GM21447 (cell line): ENCODE measurements at regions not wholly inside any gene's neighbourhood (a gene's known extent, or its start where the extent isn't known, plus 50 kb on each side); places are given as distances from the start of the nearest gene placed in this dataset.
"Not testable (repeated sequence)": the region's sequence is repeated elsewhere in the genome, so short reads cannot be mapped to it uniquely, and the experiment has no call there.

Experiments
- ATAC-seq: cut with Tn5 transposase; IDR thresholded peaks from one replicate; pipeline ENCODE4 v1.9.1; 2021; ENCODE audit not compliant: unreplicated experiment

DNA sequence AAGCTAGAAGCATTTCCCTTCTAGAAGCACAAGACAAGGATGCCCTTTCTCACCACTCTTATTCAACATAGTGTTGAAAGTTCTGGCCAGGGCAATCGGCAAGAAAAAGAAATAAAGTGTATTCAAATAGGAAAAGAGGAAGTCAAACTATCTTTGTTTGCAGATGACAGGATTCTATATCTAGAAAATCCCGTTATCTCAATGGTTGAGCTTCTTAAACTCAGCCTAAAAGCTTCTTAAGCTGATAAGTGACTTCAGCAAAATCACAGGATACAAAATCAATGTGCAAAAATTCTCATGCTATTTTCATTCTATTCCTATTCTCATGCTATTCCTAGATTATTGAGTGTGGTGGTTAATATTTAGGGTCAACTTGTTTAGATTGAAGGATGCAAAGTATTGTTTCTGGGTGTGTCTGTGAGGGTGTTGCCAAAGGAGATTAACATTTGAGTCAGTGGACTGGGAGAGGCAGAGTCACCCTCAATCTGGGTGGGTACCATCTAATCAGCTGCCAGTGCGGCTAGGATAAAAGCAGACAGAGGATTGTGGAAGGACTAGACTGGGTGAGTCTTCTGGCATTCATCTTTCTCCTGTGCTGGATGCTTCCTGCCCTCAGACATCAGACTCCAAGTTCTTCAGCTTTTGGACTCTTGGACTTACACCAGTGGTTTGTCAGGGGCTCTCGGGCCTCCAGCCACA is 111.9 kb downstream of the LSMEM1 start:
- not testable (repeated sequence) for ATAC-seq

DNA sequence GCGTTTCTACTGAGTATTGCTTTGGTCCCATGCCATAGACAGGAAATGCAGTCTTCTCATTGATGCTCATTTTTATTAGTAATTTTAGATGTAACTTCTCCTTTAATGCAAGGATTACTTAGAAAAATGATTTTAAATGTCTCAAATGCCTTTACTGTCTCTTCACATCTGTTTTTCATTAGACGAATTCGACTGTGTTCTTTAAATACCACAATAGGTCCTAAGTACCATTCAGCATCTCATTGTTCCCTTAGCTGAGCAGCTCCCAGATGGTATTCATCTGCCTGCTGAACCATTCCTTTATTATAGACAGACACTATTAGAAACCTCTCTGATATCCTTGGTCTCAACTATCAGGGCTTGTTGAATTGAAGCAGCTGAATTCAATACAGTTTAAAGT is 113.6 kb downstream of the LSMEM1 start:
- ATAC-seq, result no peak

DNA sequence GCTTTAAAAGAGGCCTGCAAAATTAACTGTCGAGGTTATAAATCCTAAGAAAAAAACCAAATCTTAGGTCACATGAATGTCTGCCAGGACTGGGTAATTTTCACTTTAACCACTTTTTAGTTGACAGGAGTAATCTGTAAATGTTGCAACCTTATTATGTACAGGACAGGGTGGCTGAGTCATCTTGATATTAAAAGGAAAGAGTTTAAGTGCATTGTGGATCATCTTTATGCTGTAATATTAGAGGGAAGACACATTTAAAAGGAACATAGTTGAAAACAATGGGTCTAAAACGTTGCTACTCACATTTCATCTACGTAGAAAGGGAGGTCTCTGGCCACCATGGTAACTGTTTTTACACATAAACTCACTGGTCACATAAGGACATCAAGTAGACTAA is 115.5 kb downstream of the LSMEM1 start:
- ATAC-seq, result no peak

GRCh38 chr7:112596981-112597380 is 116.2 kb downstream of the LSMEM1 start:
- ATAC-seq, result no peak

DNA sequence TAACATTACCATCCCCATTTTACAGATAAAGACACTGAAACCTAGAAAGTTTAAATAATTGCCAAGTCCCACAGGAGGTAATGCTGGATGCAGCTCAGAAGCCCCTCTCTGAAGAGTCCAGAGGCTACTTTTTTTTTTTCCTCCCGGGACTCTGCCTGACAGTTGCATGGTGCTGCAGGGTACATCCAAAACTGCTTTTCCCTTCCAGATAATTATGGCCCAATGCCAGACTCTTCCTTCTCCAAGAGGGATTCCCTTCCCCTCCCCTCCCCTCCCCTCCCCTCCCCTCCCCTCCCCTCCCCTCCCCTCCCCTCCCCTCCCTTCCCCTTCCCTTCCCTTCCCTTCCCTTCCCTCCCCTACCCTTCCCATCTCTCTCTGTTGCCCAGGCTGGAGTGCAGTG is 122.9 kb downstream of the LSMEM1 start:
- ATAC-seq, result no peak

GRCh38 chr7:112610636-112611035 is 129.8 kb downstream of the LSMEM1 start:
- ATAC-seq, result no peak

- no peak for ATAC-seq
These were observed 134.9 kb downstream of the LSMEM1 start for GRCh38 chr7:112615701-112616100.

DNA sequence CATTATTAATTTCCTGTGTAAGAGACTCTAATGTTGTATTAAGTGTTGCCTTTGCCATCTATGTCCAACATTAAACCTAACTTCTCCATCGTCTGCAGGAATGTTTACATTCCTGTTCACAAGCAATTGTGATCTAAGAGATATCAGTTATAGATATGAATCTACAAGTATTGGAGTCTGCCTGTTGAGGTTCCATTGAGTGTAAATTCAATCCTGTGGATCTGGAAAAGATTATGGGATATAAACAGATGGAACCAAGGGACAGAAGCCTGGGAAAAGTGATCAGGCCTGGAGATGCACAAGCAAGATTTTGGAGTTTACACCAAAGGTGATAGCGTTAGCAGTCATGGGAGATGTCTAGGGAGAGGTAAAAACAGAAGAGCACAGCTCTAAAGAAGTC is 135.5 kb downstream of the LSMEM1 start:
- no peak for ATAC-seq

GRCh38 chr7:112619343-112619742 is 138.6 kb downstream of the LSMEM1 start:
- ATAC-seq, result no peak

- ATAC-seq, result no peak
These were observed 141.4 kb downstream of the LSMEM1 start for GRCh38 chr7:112622159-112622715.

DNA sequence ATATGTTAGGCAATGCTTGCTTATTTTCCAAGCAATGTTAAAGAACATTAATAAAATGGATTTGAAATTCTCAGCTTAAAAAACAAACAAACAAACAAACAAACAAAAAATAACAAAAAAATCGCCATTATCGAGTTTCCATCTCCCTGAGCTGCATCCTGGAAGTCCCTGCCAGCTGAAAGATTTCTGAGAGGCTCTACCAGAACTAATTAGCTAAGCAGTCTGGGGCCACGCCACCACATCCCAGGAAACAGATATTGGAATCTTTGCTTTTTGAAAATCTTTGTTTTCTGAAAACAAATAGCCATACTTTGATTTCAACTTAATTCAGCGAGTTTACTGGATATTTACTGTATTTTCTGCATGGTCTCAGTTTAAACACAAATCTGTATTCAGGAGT is 143.6 kb downstream of the LSMEM1 start:
- no peak for ATAC-seq

GRCh38 chr7:112630565-112630964 is 149.8 kb downstream of the LSMEM1 start:
- no peak for ATAC-seq

DNA sequence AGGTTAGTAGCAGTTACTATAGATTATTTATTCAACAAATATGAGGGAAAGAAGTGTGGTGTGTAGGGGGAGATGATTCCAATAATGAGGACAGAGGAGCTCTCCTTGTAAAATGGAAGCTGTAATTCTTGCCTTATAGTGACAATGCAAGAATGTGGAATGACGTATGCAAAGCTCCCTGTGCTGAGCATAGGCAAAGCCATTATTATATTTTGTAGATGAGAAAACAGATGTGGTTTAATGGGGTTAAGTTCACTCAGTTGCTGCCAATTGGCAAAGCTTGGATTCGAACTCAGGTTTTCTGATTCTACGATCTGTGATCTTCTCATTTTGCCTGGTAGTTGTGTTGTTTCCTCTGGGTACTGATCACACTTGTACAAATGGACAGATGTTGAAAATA is 153.3 kb downstream of the LSMEM1 start:
- ATAC-seq, result no peak

DNA sequence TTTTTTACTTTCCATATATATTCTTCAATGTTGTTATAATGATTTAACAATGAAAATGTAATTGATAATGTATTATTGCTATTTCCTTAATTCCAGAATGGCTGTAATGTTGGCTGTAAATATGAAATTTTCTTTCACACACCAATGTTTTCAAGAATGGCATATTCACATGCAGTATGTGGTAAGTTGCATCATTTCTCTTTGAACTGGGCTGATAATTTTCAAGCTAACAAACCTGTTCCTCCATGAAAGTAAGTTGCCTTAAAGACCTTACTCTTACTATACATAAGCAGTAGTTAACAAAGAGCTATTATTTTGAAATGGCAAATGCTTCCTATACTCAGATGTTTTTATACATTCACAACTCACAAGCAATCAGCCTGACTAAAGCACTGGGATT is 154.5 kb downstream of the TMEM168 start:
- ATAC-seq, result no peak

DNA sequence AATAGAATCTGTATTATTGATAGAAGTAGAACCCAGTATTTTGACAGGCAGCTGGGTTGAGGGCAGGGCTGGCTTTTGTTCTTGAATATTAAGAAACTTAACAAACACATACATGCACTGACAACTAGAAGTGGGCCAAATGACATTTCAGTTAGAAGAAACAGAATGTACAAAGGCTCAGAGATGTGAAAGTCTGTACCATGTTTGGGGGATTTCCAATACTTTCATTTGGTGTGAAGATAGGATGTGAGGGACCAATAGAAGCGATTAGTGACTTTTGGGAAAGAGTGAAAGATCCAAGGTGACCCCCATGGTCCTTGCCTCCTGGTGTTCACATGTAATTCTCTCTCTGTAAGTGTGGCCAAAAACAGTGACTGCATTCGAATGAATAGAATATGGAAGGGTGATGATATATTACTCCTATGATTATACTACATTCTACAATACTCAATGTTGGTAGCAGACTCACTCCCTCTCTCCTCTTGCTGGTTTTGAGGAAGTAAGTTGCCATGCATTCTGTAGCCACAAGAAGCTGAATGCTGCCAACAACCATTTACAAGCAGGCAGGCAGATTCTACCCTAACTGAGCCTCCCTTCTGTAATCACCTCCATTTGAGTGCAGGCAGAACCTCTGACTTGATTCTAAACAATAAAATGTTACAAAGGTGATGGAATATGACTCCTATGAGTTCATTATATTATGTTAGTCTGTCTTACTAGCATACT is 151.4 kb downstream of the TMEM168 start:
- no peak for ATAC-seq

- no peak for ATAC-seq
These were observed 149.5 kb downstream of the TMEM168 start for GRCh38 chr7:112640685-112641084.

GRCh38 chr7:112646783-112647182 is 143.4 kb downstream of the TMEM168 start:
- ATAC-seq, result no peak

DNA sequence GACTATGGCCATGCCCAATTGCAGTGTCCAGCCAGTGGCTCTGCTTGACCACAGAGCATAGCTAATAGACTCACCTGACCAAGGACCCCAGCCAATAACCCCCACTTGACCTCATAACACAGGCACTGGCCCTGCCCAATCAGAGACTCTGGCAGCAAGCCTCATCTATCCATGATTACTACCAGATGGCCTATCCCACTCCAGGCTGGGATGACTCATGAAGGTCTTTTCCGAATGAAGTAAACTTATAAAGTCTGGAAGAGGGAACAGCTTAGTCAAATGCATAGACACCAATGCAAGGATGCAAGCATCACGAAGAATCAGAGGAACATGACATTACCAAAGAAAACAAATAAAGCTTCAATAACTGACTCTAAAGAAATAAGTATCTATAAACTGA is 141.4 kb downstream of the TMEM168 start:
- no peak for ATAC-seq

GRCh38 chr7:112649560-112649959 is 140.6 kb downstream of the TMEM168 start:
- ATAC-seq, result no peak

DNA sequence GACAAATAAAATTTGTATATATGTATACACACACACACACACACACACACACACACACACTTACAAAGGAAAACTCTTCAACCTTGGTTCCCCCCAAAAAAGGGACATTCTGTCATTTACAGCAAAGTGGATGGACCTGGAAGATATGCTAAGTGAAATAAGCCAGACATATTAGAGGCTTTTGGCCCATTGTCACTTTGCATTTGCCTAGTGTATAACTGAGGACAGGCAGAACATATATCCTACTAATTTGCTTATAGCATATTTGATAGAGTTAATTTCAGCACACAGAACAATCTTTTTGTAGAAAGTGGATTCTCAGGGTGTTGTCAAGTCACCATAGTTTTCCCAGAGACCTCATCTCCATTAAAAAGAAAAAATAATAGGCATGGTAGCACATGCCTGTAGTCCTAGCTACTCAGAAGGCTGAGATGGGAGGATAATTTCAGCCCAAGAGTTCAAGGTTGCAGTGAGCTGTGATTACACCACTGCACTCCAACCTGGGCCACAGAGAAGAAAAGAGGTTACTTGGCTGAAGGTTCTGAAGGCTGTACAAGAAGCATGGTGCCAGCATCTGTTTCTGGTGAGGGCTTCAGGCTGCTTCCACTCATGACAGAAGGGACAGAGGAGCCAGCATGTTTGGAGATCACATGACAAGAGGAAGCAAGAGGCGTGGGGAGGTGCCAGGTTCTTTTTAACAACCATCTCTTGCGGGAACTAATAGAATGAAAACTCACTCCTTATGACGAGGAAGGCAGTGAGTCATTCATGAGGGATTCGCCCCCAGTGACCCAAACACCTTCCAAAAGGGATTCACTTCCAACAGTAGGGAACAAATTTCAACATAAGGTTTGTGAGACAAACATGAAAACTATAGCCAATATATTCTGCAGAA is 135.6 kb downstream of the TMEM168 start:
- ATAC-seq, result no peak

GRCh38 chr7:112665709-112666108 is 124.5 kb downstream of the TMEM168 start:
- no peak for ATAC-seq
